ENCODE measurements at regions not wholly inside any gene's neighbourhood (a gene's known extent, or its start where the extent isn't known, plus 50 kb on each side); places are given as distances from the start of the nearest gene placed in this dataset.

GRCh38 chr5:118657576-118657975, 330.8 kb downstream of the DTWD2 start:
- H3K9me3 Mint-ChIP-seq, result peaks cover 11% of the 10 kb centered on the region
- H3K4me1 Mint-ChIP-seq, result no peaks in the 10 kb centered on the region
- no peak overlapping the region for H3K4me3 Mint-ChIP-seq
- no peak for DNase-seq
- H3K36me3 Mint-ChIP-seq (ENCODE audit: low read depth), result no peaks in the 10 kb centered on the region
- no peak overlapping the region for H3K27ac Mint-ChIP-seq
- no peaks in the 10 kb centered on the region for H3K27me3 Mint-ChIP-seq
- intact Hi-C loops (cut with micrococcal nuclease), result no loop called here

- peaks cover 6% of the 10 kb centered on the region for H3K9me3 Mint-ChIP-seq
- intact Hi-C loops (cut with micrococcal nuclease), result no loop called here
- no peaks in the 10 kb centered on the region for H3K27me3 Mint-ChIP-seq
- DNase-seq, result no peak
- H3K4me1 Mint-ChIP-seq, result no peaks in the 10 kb centered on the region
- no peak overlapping the region for H3K27ac Mint-ChIP-seq
- no peak overlapping the region for H3K4me3 Mint-ChIP-seq
- H3K36me3 Mint-ChIP-seq (ENCODE audit: low read depth), result no peaks in the 10 kb centered on the region
Observed at GRCh38 chr5:118653872-118654271, 334.5 kb downstream of the DTWD2 start.

DNA sequence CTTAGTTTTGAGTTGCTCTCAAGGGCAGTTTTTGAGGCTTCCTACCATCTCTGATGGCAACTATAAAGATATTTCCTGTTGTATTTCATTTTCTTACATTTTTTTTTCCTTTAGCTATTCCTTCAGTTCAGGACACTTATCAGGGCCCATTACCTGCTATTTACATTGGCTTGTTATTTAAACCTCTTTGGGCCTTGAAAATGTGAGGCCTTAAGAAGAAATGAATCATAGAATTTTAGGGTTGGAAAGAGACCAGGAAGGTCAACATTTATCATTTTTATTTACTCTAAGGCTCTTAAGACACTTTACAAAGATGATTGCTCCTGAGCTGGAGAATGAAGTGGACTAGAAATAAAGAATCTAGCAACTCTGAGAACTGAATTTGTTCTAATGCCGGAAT, 335.2 kb downstream of the DTWD2 start:
- H3K4me3 Mint-ChIP-seq, result no peak overlapping the region
- no peaks in the 10 kb centered on the region for H3K4me1 Mint-ChIP-seq
- H3K36me3 Mint-ChIP-seq (ENCODE audit: low read depth), result no peaks in the 10 kb centered on the region
- no peak for DNase-seq
- no peaks in the 10 kb centered on the region for H3K27me3 Mint-ChIP-seq
- H3K9me3 Mint-ChIP-seq, result peaks cover 6% of the 10 kb centered on the region
- intact Hi-C loops (cut with micrococcal nuclease), result no loop called here
- no peak overlapping the region for H3K27ac Mint-ChIP-seq

- intact Hi-C loops (cut with micrococcal nuclease), result no loop called here
- no peaks in the 10 kb centered on the region for H3K9me3 Mint-ChIP-seq
- H3K36me3 Mint-ChIP-seq (ENCODE audit: low read depth), result no peaks in the 10 kb centered on the region
- H3K27ac Mint-ChIP-seq, result no peak overlapping the region
- no peaks in the 10 kb centered on the region for H3K4me1 Mint-ChIP-seq
- DNase-seq, result no peak
- H3K4me3 Mint-ChIP-seq, result no peak overlapping the region
- no peaks in the 10 kb centered on the region for H3K27me3 Mint-ChIP-seq
Observed at GRCh38 chr5:118651002-118651401, 337.3 kb downstream of the DTWD2 start.

- H3K4me3 Mint-ChIP-seq, result no peak overlapping the region
- H3K27me3 Mint-ChIP-seq, result no peaks in the 10 kb centered on the region
- peaks cover 3% of the 10 kb centered on the region for H3K9me3 Mint-ChIP-seq
- no peak for DNase-seq
- intact Hi-C loops (cut with micrococcal nuclease), result no loop called here
- no peaks in the 10 kb centered on the region for H3K36me3 Mint-ChIP-seq (ENCODE audit: low read depth)
- H3K4me1 Mint-ChIP-seq, result no peaks in the 10 kb centered on the region
- no peak overlapping the region for H3K27ac Mint-ChIP-seq
Observed at GRCh38 chr5:118647587-118647986, 340.8 kb downstream of the DTWD2 start.

DNA sequence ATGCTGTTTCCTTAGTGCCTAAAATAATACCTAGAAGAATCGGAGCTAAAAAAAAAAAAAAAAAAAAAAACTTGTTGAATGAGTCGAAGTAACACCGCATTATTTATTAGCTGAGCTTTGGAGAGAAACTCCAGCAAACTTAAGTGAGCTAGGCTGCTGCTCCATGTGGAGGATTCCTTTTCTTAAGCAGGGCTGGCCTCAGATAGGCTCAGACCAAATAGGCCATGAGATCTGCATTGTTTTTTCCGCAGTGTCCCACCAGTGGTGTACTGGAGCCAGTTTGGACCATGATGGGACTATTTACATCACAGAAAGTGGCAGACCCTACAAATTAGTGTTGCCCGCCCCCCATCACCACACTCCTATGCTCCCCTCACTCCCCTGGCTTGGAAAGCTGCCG, 341.4 kb downstream of the DTWD2 start:
- no peaks in the 10 kb centered on the region for H3K36me3 Mint-ChIP-seq (ENCODE audit: low read depth)
- DNase-seq, result no peak
- no peak overlapping the region for H3K27ac Mint-ChIP-seq
- no peaks in the 10 kb centered on the region for H3K27me3 Mint-ChIP-seq
- intact Hi-C loops (cut with micrococcal nuclease), result no loop called here
- H3K4me3 Mint-ChIP-seq, result no peak overlapping the region
- H3K9me3 Mint-ChIP-seq, result peaks cover 3% of the 10 kb centered on the region
- H3K4me1 Mint-ChIP-seq, result no peaks in the 10 kb centered on the region

DNA sequence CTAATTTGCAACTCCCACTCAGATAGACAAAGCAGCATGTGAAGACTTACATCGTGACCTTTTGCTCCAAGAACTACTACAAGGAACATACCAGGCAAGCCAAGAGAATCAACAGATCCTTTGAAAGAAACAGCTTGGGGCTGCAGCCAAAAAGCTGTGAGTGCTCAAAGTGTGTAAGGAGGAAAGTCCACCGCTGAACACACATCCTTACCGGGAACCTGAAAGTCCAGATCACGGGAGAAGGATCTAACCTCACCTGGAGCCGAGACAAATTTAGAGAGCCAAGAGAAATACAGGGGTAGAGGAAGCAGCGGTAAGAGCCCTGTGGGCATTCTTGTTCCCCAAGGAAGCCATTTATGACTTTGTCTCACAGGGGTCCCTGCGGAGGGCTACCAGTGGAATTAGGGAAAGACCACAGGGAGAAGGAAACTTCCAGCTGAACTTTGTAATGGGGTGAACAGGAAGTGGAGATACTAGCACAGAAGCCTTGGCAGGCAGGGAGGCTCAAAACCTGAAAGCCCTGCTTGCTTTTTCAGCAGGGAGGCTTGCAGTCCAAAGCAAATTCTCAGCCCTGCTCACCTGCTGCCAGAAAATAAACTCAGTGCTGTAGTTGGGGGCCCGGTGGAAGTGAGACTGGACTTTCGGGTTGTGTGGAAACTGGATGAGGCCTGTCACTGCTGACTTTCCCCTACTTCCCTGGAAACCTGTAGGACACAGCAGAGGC, 350.2 kb downstream of the DTWD2 start:
- no peaks in the 10 kb centered on the region for H3K27me3 Mint-ChIP-seq
- H3K9me3 Mint-ChIP-seq, result peaks cover 10% of the 10 kb centered on the region
- intact Hi-C loops (cut with micrococcal nuclease), result no loop called here
- H3K4me1 Mint-ChIP-seq, result no peaks in the 10 kb centered on the region
- H3K27ac Mint-ChIP-seq, result no peak overlapping the region
- H3K36me3 Mint-ChIP-seq (ENCODE audit: low read depth), result no peaks in the 10 kb centered on the region
- no peak for DNase-seq
- H3K4me3 Mint-ChIP-seq, result no peak overlapping the region

DNA sequence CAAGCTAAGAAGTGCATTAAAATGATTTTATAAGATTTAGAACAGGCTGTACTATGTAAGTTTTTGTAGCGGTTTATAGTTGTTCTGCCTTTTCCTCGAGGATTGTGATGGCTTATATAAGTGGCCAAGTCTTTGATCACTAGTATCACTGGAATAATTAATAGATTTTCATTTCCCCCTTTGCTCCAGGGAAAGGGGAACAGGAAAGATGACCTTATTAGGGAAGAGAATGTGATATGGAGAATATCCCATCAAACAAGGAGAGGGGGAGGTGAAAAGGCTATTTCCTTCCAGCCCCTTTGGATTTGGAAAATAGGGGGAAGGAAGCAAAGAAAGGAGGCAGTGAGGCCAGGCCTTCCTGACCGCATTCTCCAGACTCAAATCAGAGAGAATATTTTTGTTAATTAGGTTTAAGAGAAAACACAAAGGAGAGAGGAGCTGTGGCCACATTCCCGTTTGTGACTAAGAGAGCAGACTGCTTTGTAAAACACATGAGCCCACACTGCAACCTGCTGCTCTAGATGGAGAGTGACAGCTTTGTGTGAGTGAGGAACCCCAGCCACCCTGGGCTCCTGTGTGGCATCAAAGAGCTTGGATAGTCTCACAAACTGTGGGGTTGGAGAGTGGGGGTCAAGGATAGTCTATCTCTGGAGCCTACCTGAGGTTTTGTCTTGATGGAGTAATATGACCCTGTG, 359.5 kb downstream of the DTWD2 start:
- no peaks in the 10 kb centered on the region for H3K36me3 Mint-ChIP-seq (ENCODE audit: low read depth)
- no peaks in the 10 kb centered on the region for H3K9me3 Mint-ChIP-seq
- DNase-seq, result no peak
- no peaks in the 10 kb centered on the region for H3K27me3 Mint-ChIP-seq
- H3K4me3 Mint-ChIP-seq, result no peak overlapping the region
- H3K4me1 Mint-ChIP-seq, result no peaks in the 10 kb centered on the region
- intact Hi-C loops (cut with micrococcal nuclease), result no loop called here
- no peak overlapping the region for H3K27ac Mint-ChIP-seq

- Mint-ChIP-seq H3K4me3 (no peak overlapping the region), H3K4me1 (no peaks in the 10 kb centered on the region), H3K27ac (no peak overlapping the region), H3K27me3 (no peaks in the 10 kb centered on the region), H3K36me3 (ENCODE audit: low read depth) (no peaks in the 10 kb centered on the region), H3K9me3 (peaks cover 3% of the 10 kb centered on the region)
- intact Hi-C loops (cut with micrococcal nuclease), result no loop called here
- no peak for DNase-seq
Observed at GRCh38 chr5:118620233-118620632, 368.1 kb downstream of the DTWD2 start.

GRCh38 chr5:118619823-118620222, 368.5 kb downstream of the DTWD2 start:
- no peaks in the 10 kb centered on the region for H3K4me1 Mint-ChIP-seq
- H3K4me3 Mint-ChIP-seq, result no peak overlapping the region
- H3K27me3 Mint-ChIP-seq, result no peaks in the 10 kb centered on the region
- DNase-seq, result no peak
- H3K36me3 Mint-ChIP-seq (ENCODE audit: low read depth), result no peaks in the 10 kb centered on the region
- H3K27ac Mint-ChIP-seq, result no peak overlapping the region
- H3K9me3 Mint-ChIP-seq, result peaks cover 3% of the 10 kb centered on the region
- intact Hi-C loops (cut with micrococcal nuclease), result no loop called here

GRCh38 chr5:118616281-118616680, 372.1 kb downstream of the DTWD2 start:
- Mint-ChIP-seq H3K36me3 (ENCODE audit: low read depth) (no peaks in the 10 kb centered on the region), H3K27me3 (no peaks in the 10 kb centered on the region), H3K4me1 (no peaks in the 10 kb centered on the region), H3K9me3 (no peaks in the 10 kb centered on the region), H3K27ac (no peak overlapping the region), H3K4me3 (no peak overlapping the region)
- intact Hi-C loops (cut with micrococcal nuclease), result no loop called here
- DNase-seq, result no peak

GRCh38 chr5:118614731-118615456, 373.5 kb downstream of the DTWD2 start:
- no peaks in the 10 kb centered on the region for H3K4me1 Mint-ChIP-seq
- no peak for DNase-seq
- intact Hi-C loops (cut with micrococcal nuclease), result no loop called here
- H3K36me3 Mint-ChIP-seq (ENCODE audit: low read depth), result no peaks in the 10 kb centered on the region
- no peaks in the 10 kb centered on the region for H3K9me3 Mint-ChIP-seq
- H3K4me3 Mint-ChIP-seq, result no peak overlapping the region
- H3K27ac Mint-ChIP-seq, result no peak overlapping the region
- no peaks in the 10 kb centered on the region for H3K27me3 Mint-ChIP-seq

DNA sequence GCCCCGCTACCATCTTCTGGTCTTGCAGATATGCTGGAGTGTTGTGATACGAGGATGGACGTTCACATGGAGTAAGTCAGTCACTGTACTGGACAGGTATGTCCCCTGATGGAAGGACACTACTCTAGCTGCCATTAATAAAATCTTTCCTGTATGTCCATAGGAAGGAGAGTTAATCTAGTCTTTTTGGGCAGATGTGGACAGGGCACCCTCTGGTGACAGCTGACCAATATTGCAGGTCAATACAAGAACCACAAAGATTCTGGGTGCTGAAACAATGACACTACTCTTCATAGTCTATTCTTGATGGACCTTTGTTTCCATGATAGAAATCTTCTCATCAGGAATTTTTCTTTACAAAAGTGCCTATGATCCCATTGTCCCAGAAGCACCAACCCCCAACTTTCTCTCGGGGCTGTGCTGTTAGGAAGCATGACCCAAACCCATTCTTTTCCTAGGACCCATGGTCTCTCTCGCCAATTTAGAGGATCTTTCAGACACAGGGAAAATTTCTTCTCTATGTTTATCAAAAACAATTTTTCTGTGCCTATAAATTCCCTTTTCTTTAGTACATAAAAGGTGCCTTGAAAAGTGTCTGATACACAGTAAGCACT, 376.9 kb downstream of the DTWD2 start:
- H3K36me3 Mint-ChIP-seq (ENCODE audit: low read depth), result no peaks in the 10 kb centered on the region
- no peaks in the 10 kb centered on the region for H3K9me3 Mint-ChIP-seq
- H3K27me3 Mint-ChIP-seq, result no peaks in the 10 kb centered on the region
- intact Hi-C loops (cut with micrococcal nuclease), result no loop called here
- no peaks in the 10 kb centered on the region for H3K4me1 Mint-ChIP-seq
- H3K4me3 Mint-ChIP-seq, result no peak overlapping the region
- DNase-seq, result no peak
- no peak overlapping the region for H3K27ac Mint-ChIP-seq

GRCh38 chr5:118606940-118607339, 381.4 kb downstream of the DTWD2 start:
- no peak for DNase-seq
- no peaks in the 10 kb centered on the region for H3K9me3 Mint-ChIP-seq
- no peak overlapping the region for H3K27ac Mint-ChIP-seq
- H3K27me3 Mint-ChIP-seq, result no peaks in the 10 kb centered on the region
- no peak overlapping the region for H3K4me3 Mint-ChIP-seq
- intact Hi-C loops (cut with micrococcal nuclease), result no loop called here
- no peaks in the 10 kb centered on the region for H3K4me1 Mint-ChIP-seq
- no peaks in the 10 kb centered on the region for H3K36me3 Mint-ChIP-seq (ENCODE audit: low read depth)

Measured in activated CD4-positive, alpha-beta T cell treated with anti-CD3 and anti-CD28 coated beads, Interleukin-2, amount 10 ng/mL, durations not matched to agents 24 days and 14 days (primary cell).